ENCODE measurements at regions not wholly inside any gene's neighbourhood (a gene's known extent, or its start where the extent isn't known, plus 50 kb on each side); places are given as distances from the start of the nearest gene placed in this dataset.

GRCh38 chr6:158249340-158249836 is 62.9 kb upstream of the TULP4 start:
- H3K4me1 ChIP-seq (ENCODE audit: control insufficient read depth in 2 of 2, insufficient read depth in 2 of 2, low read length in 2 of 2) = peaks cover 5% of the 10 kb centered on the region in 2 donors
- Mint-ChIP-seq H3K4me1 (peaks cover 16% of the 10 kb centered on the region), H3K27ac (no peak overlapping the region), H3K9me3 (ENCODE audit: insufficient read depth) (no peaks in the 10 kb centered on the region), H3K27me3 (no peaks in the 10 kb centered on the region), H3K4me3 (no peak overlapping the region)
- H3K4me2 ChIP-seq (replicated peaks; ENCODE audit: low read depth, low read length, poor library complexity, severe bottlenecking) = no peak overlapping the region
- no peaks in the 10 kb centered on the region for H3K9me3 ChIP-seq (ENCODE audit: control extremely low read depth in 1 of 3, control insufficient read depth in 2 of 3, insufficient read depth in 1 of 3, low read length in 2 of 3)
- peaks cover 95% of the 10 kb centered on the region for H3K79me2 ChIP-seq (ENCODE audit: control insufficient read depth, insufficient read depth, low read length)
- intact Hi-C loops (cut with micrococcal nuclease) = no loop called here
- DNase-seq (no peak), ATAC-seq (ENCODE audit: low read depth) (no peak)
- TF ChIP-seq EZH2 (IDR thresholded peaks at IDR 0.05; ENCODE audit: borderline replicate concordance, insufficient read depth, low read depth, low read length, poor library complexity, severe bottlenecking) = no peak
- H3K36me3 ChIP-seq (replicated peaks in 1 of 2; ENCODE audit: control extremely low read depth in 1 of 2, control insufficient read depth in 1 of 2, extremely low read depth in 1 of 2, insufficient read depth in 2 of 2, low read length in 1 of 2) = peaks cover 2 to 10% of the 10 kb centered on the region in 2 experiments
- peaks cover 38% of the 10 kb centered on the region for H4K20me1 ChIP-seq (ENCODE audit: control insufficient read depth, insufficient read depth, low read length, poor library complexity, severe bottlenecking)
- H3K27ac ChIP-seq (ENCODE audit: low read length in 2 of 2) = no peak overlapping the region
- no peak overlapping the region for H3K9ac ChIP-seq (ENCODE audit: low read length)
- H2AFZ ChIP-seq (ENCODE audit: insufficient read depth, low read depth, low read length, poor library complexity, severe bottlenecking) = no peak overlapping the region
- ChIA-PET CTCF (interaction anchor here (1.1 kb wide), 1 partner anchor 24 kb away, joined by 3 read pairs; no protein-coding TSS in a partner anchor), POLR2A (no interaction called here)
- WGBS (ENCODE audit: insufficient coverage) = no CpG with 5 or more reads among the region's 3 CpGs
- no peaks in the 10 kb centered on the region for H3K27me3 ChIP-seq (replicated peaks in 1 of 4; ENCODE audit: control extremely low read depth in 1 of 4, control insufficient read depth in 3 of 4, insufficient read depth in 4 of 4, low read length in 3 of 4)
- H3K4me3 ChIP-seq (ENCODE audit: control extremely low read depth in 1 of 5, extremely low read depth in 1 of 5, insufficient read depth in 1 of 5, low read depth in 2 of 5, low read length in 4 of 5) = no peak overlapping the region

DNA sequence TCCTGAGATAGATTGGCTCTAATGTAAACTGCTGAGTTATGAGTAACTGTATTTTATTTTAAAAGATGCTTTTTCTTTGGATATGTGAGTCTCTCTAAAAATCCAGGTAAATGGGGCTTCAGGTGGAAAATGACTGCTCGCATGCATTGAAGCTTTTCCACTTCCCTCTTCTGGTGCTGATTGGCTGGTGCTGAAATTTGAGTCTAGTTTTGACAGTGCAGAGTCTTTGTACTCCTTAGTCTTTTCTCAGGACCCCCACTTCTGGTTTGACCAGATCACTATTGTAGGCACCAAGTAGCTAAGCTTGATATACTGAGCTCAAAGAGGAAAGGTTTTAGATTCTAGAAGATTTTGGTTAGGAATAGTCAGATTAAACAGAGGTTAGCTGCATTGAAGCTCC is 60.7 kb upstream of the TULP4 start:
- Histone ChIP-seq H4K20me1 (ENCODE audit: control insufficient read depth, insufficient read depth, low read length, poor library complexity, severe bottlenecking) (peaks cover 38% of the 10 kb centered on the region), H3K27ac (ENCODE audit: low read length in 2 of 2) (no peak overlapping the region), H3K27me3 (replicated peaks in 1 of 4; ENCODE audit: control extremely low read depth in 1 of 4, control insufficient read depth in 3 of 4, insufficient read depth in 4 of 4, low read length in 3 of 4) (no peaks in the 10 kb centered on the region), H3K4me3 (ENCODE audit: control extremely low read depth in 1 of 5, extremely low read depth in 1 of 5, insufficient read depth in 1 of 5, low read depth in 2 of 5, low read length in 4 of 5) (no peak overlapping the region), H3K9ac (ENCODE audit: low read length) (no peak overlapping the region), H3K4me2 (replicated peaks; ENCODE audit: low read depth, low read length, poor library complexity, severe bottlenecking) (no peak overlapping the region), H3K4me1 (ENCODE audit: control insufficient read depth in 2 of 2, insufficient read depth in 2 of 2, low read length in 2 of 2) (peaks cover 3 to 4% of the 10 kb centered on the region in 2 donors), H3K36me3 (replicated peaks in 1 of 2; ENCODE audit: control extremely low read depth in 1 of 2, control insufficient read depth in 1 of 2, extremely low read depth in 1 of 2, insufficient read depth in 2 of 2, low read length in 1 of 2) (peaks cover 2 to 5% of the 10 kb centered on the region in 2 experiments), H3K79me2 (ENCODE audit: control insufficient read depth, insufficient read depth, low read length) (peaks cover 97% of the 10 kb centered on the region), H2AFZ (ENCODE audit: insufficient read depth, low read depth, low read length, poor library complexity, severe bottlenecking) (no peak overlapping the region), H3K9me3 (ENCODE audit: control extremely low read depth in 1 of 3, control insufficient read depth in 2 of 3, insufficient read depth in 1 of 3, low read length in 2 of 3) (no peaks in the 10 kb centered on the region)
- CTCF ChIA-PET = interaction anchor here (1.3 to 1.9 kb wide), 2 partner anchors 10 to 135 kb away, joined by 3 to 6 read pairs; no protein-coding TSS in a partner anchor
- POLR2A ChIA-PET = no interaction called here
- Mint-ChIP-seq H3K4me3 (no peak overlapping the region), H3K4me1 (peaks cover 20% of the 10 kb centered on the region), H3K27me3 (no peaks in the 10 kb centered on the region), H3K9me3 (ENCODE audit: insufficient read depth) (no peaks in the 10 kb centered on the region), H3K27ac (peak overlapping the region; percentile 12)
- intact Hi-C loops (cut with micrococcal nuclease) = no loop called here
- ATAC-seq (ENCODE audit: low read depth) (no peak), DNase-seq (no peak)
- 43% methylated on average over 1 of the region's 1 CpG for WGBS (ENCODE audit: insufficient coverage)
- no peak for TF ChIP-seq EZH2 (IDR thresholded peaks at IDR 0.05; ENCODE audit: borderline replicate concordance, insufficient read depth, low read depth, low read length, poor library complexity, severe bottlenecking)
- TF ChIP-seq CTCF (IDR thresholded peaks at IDR 0.05) = no peak

All from B cell (primary cell).